HAP-1 (cell line): ENCODE measurements at regions not wholly inside any gene's neighbourhood (a gene's known extent, or its start where the extent isn't known, plus 50 kb on each side); places are given as distances from the start of the nearest gene placed in this dataset.
"Not testable (repeated sequence)": the region's sequence is repeated elsewhere in the genome, so short reads cannot be mapped to it uniquely, and the experiment has no call there.

Source experiments
- DNase-seq, 2 experiments: peaks; one replicate each; pipeline ENCODE4 v3.0.0-alpha.2; 2016 to 2020; ENCODE audit warnings: low spot score in 2 of 2
- H3K27me3 ChIP-seq: fragments of 250-450 bp; sonication (Bioruptor Pico); 2 replicates; pipeline ENCODE4 v1.5.1; 2020; ENCODE audit warnings: low read depth, mild to moderate bottlenecking, moderate library complexity
- H3K36me3 ChIP-seq: fragments of 250-450 bp; sonication (Bioruptor Pico); replicated peaks from 2 replicates; pipeline ENCODE4 v1.5.1; 2020; ENCODE audit warnings: mild to moderate bottlenecking
- H3K4me1 ChIP-seq: fragments of 250-450 bp; sonication (Bioruptor Pico); 2 replicates; pipeline ENCODE4 v1.5.1; 2020; ENCODE audit warnings: mild to moderate bottlenecking
- H3K4me3 ChIP-seq: fragments of 250-450 bp; sonication (Bioruptor Pico); 2 replicates; pipeline ENCODE4 v1.5.1; 2020; ENCODE audit warnings: mild to moderate bottlenecking, moderate library complexity
- H3K9me3 ChIP-seq: fragments of 250-450 bp; sonication (Bioruptor Pico); 2 replicates; pipeline ENCODE4 v1.5.1; 2020; ENCODE audit warnings: mild to moderate bottlenecking, moderate library complexity
- in situ Hi-C: fragments of 300-500 bp; cut with MboI; formaldehyde crosslinking; loops from 3 replicates; pipeline ENCODE4 v1.14.3; 2020; ENCODE audit warnings: low sequenced_read_pairs, inconsistent platforms, mixed read lengths

- Histone ChIP-seq H3K4me1 (no peaks in the 10 kb centered on the region), H3K4me3 (no peak overlapping the region), H3K36me3 (no peaks in the 10 kb centered on the region), H3K9me3 (no peaks in the 10 kb centered on the region), H3K27me3 (no peaks in the 10 kb centered on the region)
- no peak for DNase-seq
- in situ Hi-C loops = no loop called here
Observed at GRCh38 chr3:8317661-8318649, 183.7 kb upstream of the LMCD1 start.

- Histone ChIP-seq H3K36me3 (no peaks in the 10 kb centered on the region), H3K4me3 (no peak overlapping the region), H3K27me3 (no peaks in the 10 kb centered on the region), H3K9me3 (no peaks in the 10 kb centered on the region), H3K4me1 (no peaks in the 10 kb centered on the region)
- DNase-seq = no peak
- in situ Hi-C loops = no loop called here
Observed at GRCh38 chr3:8319935-8320634, 181.5 kb upstream of the LMCD1 start.

GRCh38 chr3:8320711-8321458 is 180.7 kb upstream of the LMCD1 start:
- H3K27me3 ChIP-seq = no peaks in the 10 kb centered on the region
- no peak for DNase-seq
- in situ Hi-C loops = no loop called here

GRCh38 chr3:8324747-8325146 is 176.9 kb upstream of the LMCD1 start:
- no peaks in the 10 kb centered on the region for H3K4me1 ChIP-seq
- H3K27me3 ChIP-seq = no peaks in the 10 kb centered on the region
- H3K36me3 ChIP-seq = no peaks in the 10 kb centered on the region
- no peaks in the 10 kb centered on the region for H3K9me3 ChIP-seq
- in situ Hi-C loops = no loop called here
- H3K4me3 ChIP-seq = no peak overlapping the region
- DNase-seq = peak in 1 of 2 experiments; percentile 33

More at GRCh38 chr3:8320711-8321458, 180.7 kb upstream of the LMCD1 start:
- Histone ChIP-seq H3K9me3 (no peaks in the 10 kb centered on the region), H3K4me1 (no peaks in the 10 kb centered on the region), H3K4me3 (no peak overlapping the region), H3K36me3 (no peaks in the 10 kb centered on the region)

DNA sequence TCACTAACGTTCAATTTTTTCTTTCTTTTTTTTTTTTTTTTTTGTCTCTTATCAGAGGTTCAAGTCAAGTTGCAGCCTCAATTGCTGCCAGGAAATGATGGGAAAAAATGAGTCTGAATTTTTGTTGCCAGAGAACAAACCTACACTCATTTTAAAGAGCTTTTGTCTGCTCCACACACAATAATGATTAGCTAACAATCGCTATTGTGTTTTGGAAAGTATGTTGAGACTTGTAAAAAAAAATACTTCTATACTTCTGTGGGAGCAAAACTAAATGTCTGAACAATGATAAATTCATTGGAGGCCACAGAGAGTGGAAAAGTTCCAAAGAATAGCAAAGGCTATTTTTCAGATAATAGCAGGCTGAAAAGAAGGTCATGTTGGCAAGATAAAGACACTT is 176.3 kb upstream of the LMCD1 start:
- H3K36me3 ChIP-seq = no peaks in the 10 kb centered on the region
- no peak overlapping the region for H3K4me3 ChIP-seq
- no peaks in the 10 kb centered on the region for H3K27me3 ChIP-seq
- no peak for DNase-seq
- no peaks in the 10 kb centered on the region for H3K4me1 ChIP-seq
- in situ Hi-C loops = no loop called here
- H3K9me3 ChIP-seq = no peaks in the 10 kb centered on the region

GRCh38 chr3:8325833-8326232 is 175.8 kb upstream of the LMCD1 start:
- H3K9me3 ChIP-seq, H3K4me3 ChIP-seq, in situ Hi-C loops, H3K36me3 ChIP-seq, H3K4me1 ChIP-seq, H3K27me3 ChIP-seq, DNase-seq: not testable (repeated sequence)

DNA sequence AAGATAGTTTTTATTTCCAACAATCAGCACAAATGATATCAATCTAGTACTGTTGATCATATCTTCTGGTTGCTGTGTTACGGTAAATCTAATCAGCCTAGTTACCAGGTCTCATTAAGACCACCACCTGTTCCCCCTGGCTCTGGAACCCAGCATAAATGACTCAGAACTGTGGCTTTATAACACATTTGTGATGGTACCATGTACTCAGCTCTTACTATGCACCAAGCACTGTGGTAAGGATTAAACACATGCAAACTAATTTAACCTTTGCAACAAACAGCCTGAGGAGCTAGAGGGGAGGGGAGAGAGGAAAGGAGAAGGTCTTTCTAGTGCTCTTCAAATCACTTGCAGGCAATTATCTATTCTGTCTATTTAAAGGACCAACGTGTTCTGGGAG is 173.9 kb upstream of the LMCD1 start:
- DNase-seq = no peak
- in situ Hi-C loops = no loop called here
- Histone ChIP-seq H3K36me3 (no peaks in the 10 kb centered on the region), H3K4me3 (no peak overlapping the region), H3K9me3 (no peaks in the 10 kb centered on the region), H3K27me3 (no peaks in the 10 kb centered on the region), H3K4me1 (no peaks in the 10 kb centered on the region)

GRCh38 chr3:8328967-8329366 is 172.7 kb upstream of the LMCD1 start:
- Histone ChIP-seq H3K4me1 (no peaks in the 10 kb centered on the region), H3K9me3 (no peaks in the 10 kb centered on the region), H3K27me3 (no peaks in the 10 kb centered on the region), H3K4me3 (no peak overlapping the region), H3K36me3 (no peaks in the 10 kb centered on the region)
- DNase-seq = no peak
- in situ Hi-C loops = no loop called here

DNA sequence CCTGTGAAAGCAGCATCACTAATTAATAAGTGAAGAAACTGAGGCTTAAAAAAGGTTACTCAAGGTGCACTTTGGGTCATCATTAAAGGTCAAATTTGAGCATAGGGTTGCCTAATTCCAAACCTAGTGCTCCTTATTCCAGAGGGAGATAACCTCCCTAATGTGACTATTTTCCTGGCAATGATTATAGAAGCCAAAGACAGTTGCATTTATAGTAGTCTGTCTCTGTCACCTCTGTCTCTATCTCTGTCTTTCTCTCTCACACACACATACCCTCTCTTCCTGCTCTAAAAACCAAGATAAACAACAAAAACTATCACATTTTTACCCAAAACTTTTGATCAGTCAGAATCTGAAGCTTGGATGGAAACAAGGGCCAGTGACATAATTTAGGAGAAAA is 172.0 kb upstream of the LMCD1 start:
- H3K4me1 ChIP-seq = no peaks in the 10 kb centered on the region
- no peaks in the 10 kb centered on the region for H3K36me3 ChIP-seq
- H3K9me3 ChIP-seq = no peaks in the 10 kb centered on the region
- H3K27me3 ChIP-seq = no peaks in the 10 kb centered on the region
- no peak for DNase-seq
- no peak overlapping the region for H3K4me3 ChIP-seq
- in situ Hi-C loops = no loop called here

- Histone ChIP-seq H3K9me3 (no peaks in the 10 kb centered on the region), H3K36me3 (no peaks in the 10 kb centered on the region), H3K4me3 (no peak overlapping the region), H3K27me3 (no peaks in the 10 kb centered on the region), H3K4me1 (no peaks in the 10 kb centered on the region)
- peak in 1 of 2 experiments; percentile 21 for DNase-seq
- in situ Hi-C loops = no loop called here
Observed at GRCh38 chr3:8336456-8336855, 165.2 kb upstream of the LMCD1 start.

DNA sequence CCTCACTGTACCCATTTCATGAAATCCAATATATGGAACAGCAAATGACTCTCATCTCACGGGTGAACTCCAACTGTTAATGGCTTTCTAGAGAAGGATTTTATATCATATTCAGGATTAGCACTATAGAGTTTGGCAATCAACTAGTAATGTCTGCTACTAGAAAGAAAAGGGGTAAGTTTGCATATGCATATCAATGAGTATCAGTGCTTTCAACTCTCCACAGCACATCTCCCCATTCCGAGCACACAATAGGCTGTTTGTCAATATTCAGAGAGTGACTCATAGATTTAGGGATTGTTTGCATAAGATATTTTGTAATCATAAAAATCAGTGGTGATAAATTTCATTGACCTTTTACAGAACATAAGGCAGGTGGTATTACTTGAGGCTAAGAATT is 163.2 kb upstream of the LMCD1 start:
- Histone ChIP-seq H3K27me3 (no peaks in the 10 kb centered on the region), H3K36me3 (no peaks in the 10 kb centered on the region), H3K4me1 (no peaks in the 10 kb centered on the region), H3K9me3 (no peaks in the 10 kb centered on the region), H3K4me3 (no peak overlapping the region)
- in situ Hi-C loops = no loop called here
- no peak for DNase-seq

GRCh38 chr3:8341821-8342247 is 159.8 kb upstream of the LMCD1 start:
- H3K36me3 ChIP-seq = no peaks in the 10 kb centered on the region
- H3K4me1 ChIP-seq = no peaks in the 10 kb centered on the region
- no peak overlapping the region for H3K4me3 ChIP-seq
- H3K9me3 ChIP-seq = no peaks in the 10 kb centered on the region; the same call in 1 of the 2 replicates
- in situ Hi-C loops = no loop called here
- no peaks in the 10 kb centered on the region for H3K27me3 ChIP-seq
- DNase-seq = no peak

DNA sequence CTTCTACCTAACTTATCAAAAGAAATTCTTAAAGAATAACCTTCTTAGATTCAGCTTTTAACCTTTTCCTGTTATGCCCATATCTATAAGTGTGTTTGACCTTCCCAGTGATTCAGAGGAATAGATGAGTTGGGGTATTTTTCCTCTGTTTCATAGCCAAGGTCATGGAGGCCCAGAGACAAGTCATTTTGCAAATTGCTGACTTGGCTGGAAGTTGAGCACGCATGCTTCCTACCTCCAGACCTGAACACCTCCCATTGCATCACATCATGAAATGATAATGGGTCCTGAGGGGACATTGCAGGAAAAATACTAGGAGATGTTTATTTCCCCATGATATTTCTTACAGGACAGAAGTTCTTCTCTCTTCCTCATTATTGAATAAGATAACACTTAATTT is 158.6 kb upstream of the LMCD1 start:
- in situ Hi-C loops = no loop called here
- no peak for DNase-seq
- Histone ChIP-seq H3K36me3 (no peaks in the 10 kb centered on the region), H3K4me1 (no peaks in the 10 kb centered on the region), H3K27me3 (no peaks in the 10 kb centered on the region), H3K9me3 (no peaks in the 10 kb centered on the region; the same call in 1 of the 2 replicates), H3K4me3 (no peak overlapping the region)
